HEK293 (cell line): ENCODE measurements at regions not wholly inside any gene's neighbourhood (a gene's known extent, or its start where the extent isn't known, plus 50 kb on each side); places are given as distances from the start of the nearest gene placed in this dataset.

Experiments used
- CTCF ChIA-PET: fragments of 350-600 bp; formaldehyde crosslinking; extraction: SDS; loops from one replicate; lab custom pipeline; 2021; ENCODE audit warnings: antibody characterized with exemption; lab: Yijun Ruan, JAX
- POLR2A ChIA-PET: fragments of 300-600 bp; formaldehyde crosslinking; extraction: SDS; loops from one replicate; lab custom pipeline; 2020; ENCODE audit warnings: antibody characterized with exemption, inconsistent platforms; lab: Yijun Ruan, JAX
- H3K27ac ChIP-seq: fragments of 200-500 bp; sonication (Bioruptor generic); 2 replicates; pipeline ENCODE4 v1.5.1; 2014; ENCODE audit warnings: low read depth, low read length, control low read depth, inconsistent platforms; ENCODE audit errors: extremely low read depth
- H3K36me3 ChIP-seq, 2 experiments: fragments of 200-500 bp in 1 of 2; sonication (Bioruptor generic) in 1 of 2; 1 replicate in 1 of 2; 2 replicates in 1 of 2; pipeline ENCODE4 v1.5.1; 2014 to 2017; ENCODE audit warnings: inconsistent platforms in 2 of 2, low read length in 2 of 2; ENCODE audit not compliant: control insufficient read depth in 2 of 2, insufficient read depth in 1 of 2
- H3K4me1 ChIP-seq: fragments of 200-500 bp; sonication (Bioruptor generic); 2 replicates; pipeline ENCODE4 v1.5.1; 2014; ENCODE audit warnings: mild to moderate bottlenecking, low read length, inconsistent platforms; ENCODE audit not compliant: control insufficient read depth, insufficient read depth
- H3K4me3 ChIP-seq: 2 replicates; pipeline ENCODE4 v1.5.1; 2011; ENCODE audit warnings: low read depth, mild to moderate bottlenecking, control low read depth, low read length, moderate library complexity
- H3K9me3 ChIP-seq: fragments of 200-500 bp; sonication (Bioruptor generic); 2 replicates; pipeline ENCODE4 v1.5.1; 2014; ENCODE audit warnings: low read depth, low read length, inconsistent platforms; ENCODE audit not compliant: control insufficient read depth, insufficient read depth
- KLF8 ChIP-seq: fragments of 450-650 bp; formaldehyde crosslinking; IDR thresholded peaks from 2 replicates; pipeline ENCODE4 v1.5.1; 2016; ENCODE audit warnings: missing biosample characterization, missing genetic modification characterization
- ZNF114 ChIP-seq: fragments of 450-650 bp; formaldehyde crosslinking; IDR thresholded peaks from 2 replicates; pipeline ENCODE4 v1.5.0; 2017; ENCODE audit warnings: missing biosample characterization, missing genetic modification characterization
- ZNF19 ChIP-seq: fragments of 450-650 bp; formaldehyde crosslinking; IDR thresholded peaks from 2 replicates; pipeline ENCODE4; 2016; ENCODE audit warnings: missing biosample characterization, missing genetic modification characterization, low read depth
- ZNF214 ChIP-seq: fragments of 450-650 bp; formaldehyde crosslinking; IDR thresholded peaks from 2 replicates; pipeline ENCODE4 v1.5.1; 2017; ENCODE audit warnings: missing biosample characterization, mild to moderate bottlenecking, missing genetic modification characterization, borderline replicate concordance
- ZNF221 ChIP-seq: fragments of 450-650 bp; formaldehyde crosslinking; IDR thresholded peaks from 2 replicates; pipeline ENCODE4 v1.5.1; 2017; ENCODE audit warnings: missing biosample characterization, missing genetic modification characterization, borderline replicate concordance
- ZNF274 ChIP-seq, 2 experiments: fragments of 200-500 bp in 1 of 2; fragments of 450-650 bp in 1 of 2; sonication (Bioruptor generic) in 1 of 2; formaldehyde crosslinking in 1 of 2; IDR thresholded peaks; 2 replicates each; pipeline versions ENCODE4 v1.5.1 to v1.6.1; 2014 to 2016; ENCODE audit warnings: borderline replicate concordance in 1 of 2, inconsistent platforms in 1 of 2, low read length in 1 of 2, missing biosample characterization in 1 of 2, missing genetic modification characterization in 1 of 2
- ZNF354C ChIP-seq: fragments of 450-650 bp; formaldehyde crosslinking; IDR thresholded peaks from 2 replicates; pipeline ENCODE4 v1.5.1; 2016; ENCODE audit warnings: missing biosample characterization, missing genetic modification characterization, low read depth, borderline replicate concordance
- ZNF394 ChIP-seq: fragments of 450-650 bp; formaldehyde crosslinking; IDR thresholded peaks from 2 replicates; pipeline ENCODE4 v1.5.1; 2016; ENCODE audit warnings: missing biosample characterization, missing genetic modification characterization, mild to moderate bottlenecking, moderate library complexity, borderline replicate concordance
- ZNF473 ChIP-seq: fragments of 450-650 bp; formaldehyde crosslinking; IDR thresholded peaks from 2 replicates; pipeline ENCODE4 v1.5.1; 2017; ENCODE audit warnings: missing biosample characterization, missing genetic modification characterization
- ZNF501 ChIP-seq: fragments of 450-650 bp; formaldehyde crosslinking; IDR thresholded peaks from 2 replicates; pipeline ENCODE4 v1.5.1; 2016; ENCODE audit warnings: missing biosample characterization, missing genetic modification characterization
- ZNF518A ChIP-seq: fragments of 450-650 bp; formaldehyde crosslinking; conservative IDR thresholded peaks from 2 replicates; pipeline ENCODE4 v1.5.1; 2016; ENCODE audit warnings: low read depth, missing biosample characterization, missing genetic modification characterization
- ZNF521 ChIP-seq: fragments of 450-650 bp; formaldehyde crosslinking; IDR thresholded peaks from 2 replicates; pipeline ENCODE4 v1.5.1; 2017; ENCODE audit warnings: missing biosample characterization, mild to moderate bottlenecking, missing genetic modification characterization
- ZNF555 ChIP-seq: fragments of 450-650 bp; formaldehyde crosslinking; conservative IDR thresholded peaks from 2 replicates; pipeline ENCODE4 v1.5.1; 2017; ENCODE audit warnings: missing biosample characterization, mild to moderate bottlenecking, missing genetic modification characterization, inconsistent platforms
- ZNF558 ChIP-seq: fragments of 450-650 bp; formaldehyde crosslinking; IDR thresholded peaks from 2 replicates; pipeline ENCODE4 v1.5.1; 2016; ENCODE audit warnings: missing biosample characterization, missing genetic modification characterization
- ZNF654 ChIP-seq: fragments of 450-650 bp; formaldehyde crosslinking; IDR thresholded peaks from 2 replicates; pipeline ENCODE4 v1.5.1; 2016; ENCODE audit warnings: low read depth, missing biosample characterization, missing genetic modification characterization
- ZNF776 ChIP-seq: fragments of 450-650 bp; formaldehyde crosslinking; IDR thresholded peaks from 2 replicates; pipeline ENCODE4 v1.5.0; 2017; ENCODE audit warnings: missing biosample characterization, missing genetic modification characterization, borderline replicate concordance
- ZSCAN18 ChIP-seq: fragments of 450-650 bp; formaldehyde crosslinking; IDR thresholded peaks from 2 replicates; pipeline ENCODE4 v1.5.1; 2016; ENCODE audit warnings: missing biosample characterization, missing genetic modification characterization
- TF ChIP-seq, protein P1 (sequence below): fragments of 450-650 bp; formaldehyde crosslinking; IDR thresholded peaks from 2 replicates; pipeline ENCODE4 v1.5.1; 2016; ENCODE audit warnings: missing biosample characterization, missing genetic modification characterization
- TF ChIP-seq, protein P2 (sequence below): fragments of 450-650 bp; formaldehyde crosslinking; IDR thresholded peaks from 2 replicates; pipeline ENCODE4 v1.5.1; 2016; ENCODE audit warnings: missing biosample characterization, missing genetic modification characterization
- TF ChIP-seq, protein P3 (sequence below): fragments of 450-650 bp; formaldehyde crosslinking; IDR thresholded peaks from 2 replicates; pipeline ENCODE4; 2016; ENCODE audit warnings: missing biosample characterization, missing genetic modification characterization

DNA sequence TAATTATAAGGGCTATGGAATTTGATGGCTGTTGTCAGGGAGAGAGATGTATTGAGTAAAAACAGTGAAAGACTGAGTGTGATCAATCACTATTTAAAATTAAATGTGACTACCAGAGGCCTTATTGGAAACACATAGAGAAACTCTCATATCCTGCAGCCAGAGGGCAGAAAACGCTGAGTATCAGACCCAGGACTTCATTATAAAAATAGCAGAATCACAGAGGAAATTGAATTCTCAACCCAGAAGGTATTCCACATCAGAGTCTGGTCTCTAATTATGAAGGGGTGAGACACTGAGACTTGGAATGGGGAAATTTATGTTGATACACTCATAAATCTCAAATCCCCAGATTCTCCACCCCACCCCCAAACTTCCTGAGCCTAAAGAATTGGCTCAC lies 69.5 kb upstream of the IL6 start:
- Histone ChIP-seq H3K4me3 (no peak overlapping the region), H3K4me1 (no peaks in the 10 kb centered on the region), H3K36me3 (no peaks in the 10 kb centered on the region), H3K27ac (no peak overlapping the region), H3K9me3 (no peaks in the 10 kb centered on the region)
- TF ChIP-seq ZNF776 (tag by site-specific recombination) (no peak), ZNF501 (tag by site-specific recombination) (no peak), ZNF654 (tag by site-specific recombination) (no peak), ZSCAN18 (tag by site-specific recombination) (no peak), ZNF555 (tag by site-specific recombination) (no peak), ZNF518A (no peak), ZNF354C (tag by site-specific recombination) (no peak), ZNF521 (tag by site-specific recombination) (no peak), ZNF114 (tag by site-specific recombination) (no peak), ZNF394 (no peak), ZNF214 (tag by site-specific recombination) (no peak), ZNF19 (tag by site-specific recombination) (no peak), ZNF558 (tag by site-specific recombination) (no peak), ZNF274 (IDR thresholded peaks at IDR 0.05; ENCODE audit: low read length) (no peak), ZNF274 (tag by site-specific recombination; IDR thresholded peaks at IDR 0.05; ENCODE audit: borderline replicate concordance) (no peak), ZNF473 (tag by site-specific recombination) (no peak), ZNF221 (tag by site-specific recombination) (no peak), KLF8 (tag by site-specific recombination) (no peak)
- TF ChIP-seq, protein P1, sequence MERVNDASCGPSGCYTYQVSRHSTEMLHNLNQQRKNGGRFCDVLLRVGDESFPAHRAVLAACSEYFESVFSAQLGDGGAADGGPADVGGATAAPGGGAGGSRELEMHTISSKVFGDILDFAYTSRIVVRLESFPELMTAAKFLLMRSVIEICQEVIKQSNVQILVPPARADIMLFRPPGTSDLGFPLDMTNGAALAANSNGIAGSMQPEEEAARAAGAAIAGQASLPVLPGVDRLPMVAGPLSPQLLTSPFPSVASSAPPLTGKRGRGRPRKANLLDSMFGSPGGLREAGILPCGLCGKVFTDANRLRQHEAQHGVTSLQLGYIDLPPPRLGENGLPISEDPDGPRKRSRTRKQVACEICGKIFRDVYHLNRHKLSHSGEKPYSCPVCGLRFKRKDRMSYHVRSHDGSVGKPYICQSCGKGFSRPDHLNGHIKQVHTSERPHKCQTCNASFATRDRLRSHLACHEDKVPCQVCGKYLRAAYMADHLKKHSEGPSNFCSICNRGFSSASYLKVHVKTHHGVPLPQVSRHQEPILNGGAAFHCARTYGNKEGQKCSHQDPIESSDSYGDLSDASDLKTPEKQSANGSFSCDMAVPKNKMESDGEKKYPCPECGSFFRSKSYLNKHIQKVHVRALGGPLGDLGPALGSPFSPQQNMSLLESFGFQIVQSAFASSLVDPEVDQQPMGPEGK (tag by site-specific recombination) = no peak
- TF ChIP-seq, protein P2, sequence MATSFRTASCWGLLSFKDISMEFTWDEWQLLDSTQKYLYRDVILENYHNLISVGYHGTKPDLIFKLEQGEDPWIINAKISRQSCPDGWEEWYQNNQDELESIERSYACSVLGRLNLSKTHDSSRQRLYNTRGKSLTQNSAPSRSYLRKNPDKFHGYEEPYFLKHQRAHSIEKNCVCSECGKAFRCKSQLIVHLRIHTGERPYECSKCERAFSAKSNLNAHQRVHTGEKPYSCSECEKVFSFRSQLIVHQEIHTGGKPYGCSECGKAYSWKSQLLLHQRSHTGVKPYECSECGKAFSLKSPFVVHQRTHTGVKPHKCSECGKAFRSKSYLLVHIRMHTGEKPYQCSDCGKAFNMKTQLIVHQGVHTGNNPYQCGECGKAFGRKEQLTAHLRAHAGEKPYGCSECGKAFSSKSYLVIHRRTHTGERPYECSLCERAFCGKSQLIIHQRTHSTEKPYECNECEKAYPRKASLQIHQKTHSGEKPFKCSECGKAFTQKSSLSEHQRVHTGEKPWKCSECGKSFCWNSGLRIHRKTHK (tag by site-specific recombination) = no peak
- TF ChIP-seq, protein P3, sequence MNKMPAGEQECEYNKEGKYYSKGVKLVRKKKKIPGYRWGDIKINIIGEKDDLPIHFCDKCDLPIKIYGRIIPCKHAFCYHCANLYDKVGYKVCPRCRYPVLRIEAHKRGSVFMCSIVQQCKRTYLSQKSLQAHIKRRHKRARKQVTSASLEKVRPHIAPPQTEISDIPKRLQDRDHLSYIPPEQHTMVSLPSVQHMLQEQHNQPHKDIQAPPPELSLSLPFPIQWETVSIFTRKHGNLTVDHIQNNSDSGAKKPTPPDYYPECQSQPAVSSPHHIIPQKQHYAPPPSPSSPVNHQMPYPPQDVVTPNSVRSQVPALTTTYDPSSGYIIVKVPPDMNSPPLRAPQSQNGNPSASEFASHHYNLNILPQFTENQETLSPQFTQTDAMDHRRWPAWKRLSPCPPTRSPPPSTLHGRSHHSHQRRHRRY (tag by site-specific recombination) = no peak
- CTCF ChIA-PET = no interaction called here
- POLR2A ChIA-PET = no interaction called here
